ENCODE measurements at regions not wholly inside any gene's neighbourhood (a gene's known extent, or its start where the extent isn't known, plus 50 kb on each side); places are given as distances from the start of the nearest gene placed in this dataset.

DNA sequence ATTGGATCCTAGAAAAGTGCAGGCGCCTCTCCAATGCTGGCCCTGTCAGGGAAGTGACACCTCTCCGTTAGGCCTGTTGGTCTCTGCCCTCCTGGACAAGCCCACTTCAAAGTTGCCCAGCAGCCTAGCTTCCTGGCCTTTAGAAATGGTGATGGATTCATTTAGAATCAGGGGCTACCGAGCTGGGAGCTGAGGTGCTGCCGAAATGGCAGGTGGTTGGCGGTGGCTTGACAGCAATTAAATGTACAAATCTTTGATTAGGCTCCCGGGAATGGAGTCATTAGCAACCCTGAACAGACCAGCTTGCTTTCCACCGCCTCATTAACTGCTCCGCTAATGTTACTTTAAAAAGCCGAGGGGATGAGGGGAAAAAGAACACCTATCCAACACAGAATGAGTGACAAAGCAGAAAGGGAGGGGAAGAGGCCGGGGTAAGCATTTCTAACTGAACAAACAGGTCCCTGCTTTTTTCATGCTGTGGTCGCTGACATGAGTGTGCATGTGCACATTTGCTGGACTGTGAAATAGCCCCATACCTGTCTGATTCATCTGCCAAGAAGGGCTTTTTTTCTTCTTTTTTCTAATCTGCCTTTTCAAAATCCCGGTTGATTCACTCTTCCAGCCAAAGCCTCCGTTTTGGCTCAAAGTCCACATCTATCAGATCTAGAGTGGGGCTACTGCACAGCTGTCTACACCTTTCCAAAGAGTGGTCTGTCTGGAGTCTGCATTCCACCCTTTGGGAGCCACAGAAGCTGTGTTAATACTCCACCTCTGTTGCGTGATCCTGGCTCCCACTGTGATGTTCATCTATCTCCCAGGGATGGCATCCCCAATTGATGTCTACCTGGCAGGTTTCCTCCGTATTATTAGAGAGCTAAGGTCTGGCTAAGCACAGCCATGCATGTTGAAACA lies 431.9 kb downstream of the COG6 start:
- Histone ChIP-seq H3K4me3 (ENCODE audit: low read depth in 1 of 2, low read length in 1 of 2) (no peak overlapping the region), H3K4me1 (ENCODE audit: control insufficient read depth in 1 of 2, insufficient read depth in 1 of 2, low read depth in 1 of 2, low read length in 1 of 2) (no peaks in the 10 kb centered on the region), H3K27ac (no peak overlapping the region), H3K9me3 (no peaks in the 10 kb centered on the region), H3K36me3 (no peaks in the 10 kb centered on the region), H3K27me3 (no peaks in the 10 kb centered on the region)
- TF ChIP-seq, protein P1, sequence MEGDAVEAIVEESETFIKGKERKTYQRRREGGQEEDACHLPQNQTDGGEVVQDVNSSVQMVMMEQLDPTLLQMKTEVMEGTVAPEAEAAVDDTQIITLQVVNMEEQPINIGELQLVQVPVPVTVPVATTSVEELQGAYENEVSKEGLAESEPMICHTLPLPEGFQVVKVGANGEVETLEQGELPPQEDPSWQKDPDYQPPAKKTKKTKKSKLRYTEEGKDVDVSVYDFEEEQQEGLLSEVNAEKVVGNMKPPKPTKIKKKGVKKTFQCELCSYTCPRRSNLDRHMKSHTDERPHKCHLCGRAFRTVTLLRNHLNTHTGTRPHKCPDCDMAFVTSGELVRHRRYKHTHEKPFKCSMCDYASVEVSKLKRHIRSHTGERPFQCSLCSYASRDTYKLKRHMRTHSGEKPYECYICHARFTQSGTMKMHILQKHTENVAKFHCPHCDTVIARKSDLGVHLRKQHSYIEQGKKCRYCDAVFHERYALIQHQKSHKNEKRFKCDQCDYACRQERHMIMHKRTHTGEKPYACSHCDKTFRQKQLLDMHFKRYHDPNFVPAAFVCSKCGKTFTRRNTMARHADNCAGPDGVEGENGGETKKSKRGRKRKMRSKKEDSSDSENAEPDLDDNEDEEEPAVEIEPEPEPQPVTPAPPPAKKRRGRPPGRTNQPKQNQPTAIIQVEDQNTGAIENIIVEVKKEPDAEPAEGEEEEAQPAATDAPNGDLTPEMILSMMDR (IDR thresholded peaks at IDR 0.05) = no peak

DNA sequence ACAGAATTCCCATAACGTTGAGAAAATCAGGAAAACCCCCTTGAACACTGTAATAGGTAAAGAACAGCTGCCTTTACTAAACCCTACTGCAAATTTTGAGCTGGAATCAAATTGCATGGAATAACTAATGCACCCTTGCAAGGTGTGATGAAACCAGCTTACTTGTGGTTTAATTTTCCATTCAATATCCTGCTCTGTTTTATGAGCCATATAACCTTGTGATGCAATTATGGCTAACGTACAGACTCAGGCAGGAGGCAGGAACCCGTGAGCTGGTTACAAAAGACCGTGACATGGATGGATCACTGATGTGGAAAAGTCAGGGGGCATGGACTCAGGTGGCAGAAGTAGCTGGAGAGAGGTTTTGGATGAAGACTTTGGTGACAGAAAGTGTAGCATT lies 438.6 kb downstream of the COG6 start:
- Histone ChIP-seq H3K36me3 (no peaks in the 10 kb centered on the region), H3K4me1 (ENCODE audit: control insufficient read depth in 1 of 2, insufficient read depth in 1 of 2, low read depth in 1 of 2, low read length in 1 of 2) (no peaks in the 10 kb centered on the region), H3K4me3 (ENCODE audit: low read depth in 1 of 2, low read length in 1 of 2) (no peak overlapping the region), H3K27ac (no peak overlapping the region), H3K27me3 (no peaks in the 10 kb centered on the region), H3K9me3 (no peaks in the 10 kb centered on the region)
- TF ChIP-seq, protein P1 (IDR thresholded peaks at IDR 0.05) = no peak

DNA sequence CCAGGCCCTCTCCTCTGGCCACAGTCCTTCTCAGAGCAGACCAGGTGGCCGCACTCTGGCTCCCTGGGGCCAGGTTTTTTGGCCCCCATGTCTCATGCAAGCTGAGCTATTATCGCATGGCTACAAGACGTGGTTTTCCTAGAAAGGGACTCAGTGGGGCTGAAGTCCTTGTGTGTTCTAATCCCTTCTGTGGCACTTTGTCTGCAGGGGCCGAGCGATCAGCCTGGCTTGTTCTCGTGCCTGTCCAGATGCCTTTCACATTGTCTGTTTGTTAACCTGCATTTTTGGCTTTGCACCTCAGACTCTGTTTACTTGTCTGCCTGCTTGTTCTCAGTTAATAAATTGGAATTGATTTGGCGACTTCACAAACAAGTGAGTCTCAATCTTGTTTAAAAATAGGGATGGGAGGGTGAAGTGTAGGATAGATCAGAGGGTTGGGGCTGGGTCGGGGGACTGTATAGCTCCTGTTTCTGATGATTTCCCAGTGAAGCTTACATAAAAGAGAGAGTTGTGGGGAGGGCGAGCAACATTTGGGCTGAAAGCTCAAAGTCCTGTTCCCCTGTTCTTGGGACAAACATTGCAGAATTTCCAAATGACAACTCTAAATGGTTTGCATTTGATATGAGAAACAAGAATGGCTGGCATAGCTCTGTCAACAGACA lies 440.4 kb downstream of the COG6 start:
- Histone ChIP-seq H3K4me1 (ENCODE audit: control insufficient read depth in 1 of 2, insufficient read depth in 1 of 2, low read depth in 1 of 2, low read length in 1 of 2) (no peaks in the 10 kb centered on the region), H3K4me3 (ENCODE audit: low read depth in 1 of 2, low read length in 1 of 2) (no peak overlapping the region), H3K27me3 (no peaks in the 10 kb centered on the region), H3K27ac (no peak overlapping the region), H3K36me3 (no peaks in the 10 kb centered on the region), H3K9me3 (no peaks in the 10 kb centered on the region)
- TF ChIP-seq, protein P1 (IDR thresholded peaks at IDR 0.05) = no peak

DNA sequence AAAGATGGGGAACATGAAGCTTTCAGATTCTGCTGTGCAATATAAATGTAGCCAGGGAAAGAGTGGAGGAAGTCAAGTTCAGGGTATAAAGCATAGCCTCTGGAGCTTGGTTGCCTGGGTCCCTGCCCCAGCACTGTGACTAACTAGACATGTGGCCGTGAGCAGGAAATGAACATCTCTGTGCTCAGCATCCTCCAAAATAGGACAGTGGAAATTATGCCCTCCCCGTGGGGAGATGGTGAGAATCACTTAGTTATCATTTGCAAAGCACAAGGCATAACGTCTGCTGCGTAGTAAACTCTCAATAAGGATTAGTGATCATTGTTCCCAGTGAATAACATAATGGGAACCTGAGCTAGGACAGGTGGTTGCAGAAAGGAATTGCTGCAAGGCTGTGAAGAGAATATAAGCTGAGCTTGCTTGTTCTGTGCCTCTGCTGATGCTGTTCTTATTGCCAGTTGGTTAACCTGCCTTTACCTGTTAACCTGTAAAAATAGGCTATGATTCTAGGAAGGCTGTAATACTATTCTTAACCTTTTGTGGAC lies 441.0 kb downstream of the COG6 start:
- H3K36me3 ChIP-seq = no peaks in the 10 kb centered on the region
- no peaks in the 10 kb centered on the region for H3K4me1 ChIP-seq (ENCODE audit: control insufficient read depth in 1 of 2, insufficient read depth in 1 of 2, low read depth in 1 of 2, low read length in 1 of 2)
- TF ChIP-seq, protein P1 (IDR thresholded peaks at IDR 0.05) = no peak
- H3K27ac ChIP-seq = no peak overlapping the region
- no peak overlapping the region for H3K4me3 ChIP-seq (ENCODE audit: low read depth in 1 of 2, low read length in 1 of 2)
- no peaks in the 10 kb centered on the region for H3K9me3 ChIP-seq
- no peaks in the 10 kb centered on the region for H3K27me3 ChIP-seq

DNA sequence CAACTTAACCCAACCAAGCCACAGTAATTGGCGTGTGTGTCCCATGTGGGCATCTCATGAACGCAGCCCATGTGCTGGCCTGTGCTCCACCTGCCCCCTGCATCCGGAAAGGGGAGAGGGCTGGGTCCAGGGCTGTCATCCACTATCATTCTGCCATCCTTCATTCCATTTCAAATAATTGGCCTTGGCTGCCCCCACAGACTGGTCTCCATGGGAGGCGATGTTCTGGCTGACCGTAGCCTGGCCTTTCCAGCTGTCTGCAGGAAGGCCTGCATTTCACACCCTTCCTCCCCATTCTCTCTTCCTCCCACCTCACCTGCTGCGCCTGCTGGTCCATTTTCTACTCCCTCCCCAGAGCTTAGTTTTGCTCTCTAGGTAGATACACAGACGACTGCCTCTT lies 442.8 kb downstream of the COG6 start:
- H3K4me1 ChIP-seq (ENCODE audit: control insufficient read depth in 1 of 2, insufficient read depth in 1 of 2, low read depth in 1 of 2, low read length in 1 of 2) = no peaks in the 10 kb centered on the region
- no peaks in the 10 kb centered on the region for H3K36me3 ChIP-seq
- H3K9me3 ChIP-seq = no peaks in the 10 kb centered on the region
- TF ChIP-seq, protein P1 (IDR thresholded peaks at IDR 0.05) = no peak
- H3K27ac ChIP-seq = no peak overlapping the region
- no peak overlapping the region for H3K4me3 ChIP-seq (ENCODE audit: low read depth in 1 of 2, low read length in 1 of 2)
- no peaks in the 10 kb centered on the region for H3K27me3 ChIP-seq
